H1 (cell line): ENCODE measurements at regions not wholly inside any gene's neighbourhood (a gene's known extent, or its start where the extent isn't known, plus 50 kb on each side); places are given as distances from the start of the nearest gene placed in this dataset.

ENCODE experiments used
- CTCF ChIA-PET: fragments of 300-600 bp; sonication (Branson Sonifier 250); formaldehyde crosslinking; loops from one replicate; lab custom pipeline; 2021; ENCODE audit not compliant: partially characterized antibody; lab: Charles Lee
- POLR2A ChIA-PET: fragments of 300-600 bp; sonication (Branson Sonifier 250); formaldehyde crosslinking; loops from one replicate; lab custom pipeline; 2021; ENCODE audit warnings: inconsistent platforms; ENCODE audit not compliant: partially characterized antibody; lab: Charles Lee
- DNase-seq, 2 experiments: peaks; one replicate each; pipeline versions ENCODE4 v3.0.0 to v3.0.0-alpha.2; 2010 to 2022; ENCODE audit warnings: low spot score in 2 of 2, low read depth in 1 of 2, mixed read lengths in 1 of 2
- FAIRE-seq: peaks from 2 replicates; lab custom pipeline; 2011; peaks lifted over from hg19 to GRCh38; lab: Jason Lieb, UNC
- H2AFZ ChIP-seq: 2 replicates; pipeline ENCODE4 v1.8.1; 2012; ENCODE audit warnings: low read length, inconsistent platforms
- H2AK5ac ChIP-seq: 2 replicates; pipeline ENCODE4 v1.6.1; 2013; ENCODE audit warnings: low read depth, low read length
- H2BK120ac ChIP-seq: replicated peaks from 2 replicates; pipeline ENCODE3; 2013; ENCODE audit warnings: low read depth, low read length, inconsistent platforms
- H2BK12ac ChIP-seq: 2 replicates; pipeline ENCODE4 v1.6.1; 2013; ENCODE audit warnings: low read depth, low read length
- H2BK15ac ChIP-seq: 2 replicates; pipeline ENCODE4 v1.6.1; 2013; ENCODE audit warnings: low read length
- H2BK20ac ChIP-seq: 2 replicates; pipeline ENCODE4 v1.6.1; 2013; ENCODE audit warnings: low read length
- H2BK5ac ChIP-seq: 2 replicates; pipeline ENCODE4 v1.6.1; 2013; ENCODE audit warnings: low read depth, low read length
- H3K14ac ChIP-seq: 2 replicates; pipeline ENCODE4 v1.6.1; 2013; ENCODE audit warnings: inconsistent platforms; ENCODE audit not compliant: insufficient read length
- H3K18ac ChIP-seq: 2 replicates; pipeline ENCODE4 v1.6.1; 2013; ENCODE audit warnings: low read length; ENCODE audit errors: extremely low read depth
- H3K23ac ChIP-seq: 2 replicates; pipeline ENCODE4 v1.6.1; 2013; ENCODE audit warnings: inconsistent platforms; ENCODE audit not compliant: insufficient read length
- H3K23me2 ChIP-seq: 2 replicates; pipeline ENCODE4 v1.6.1; 2013; ENCODE audit warnings: low read depth, low read length
- H3K27ac ChIP-seq: 2 replicates; pipeline ENCODE4 v1.6.1; 2011; ENCODE audit warnings: low read depth, low read length, inconsistent platforms
- H3K27me3 ChIP-seq, 4 experiments: replicated peaks in 1 of 4; 1 replicate in 1 of 4; 2 replicates in 3 of 4; pipeline versions ENCODE4 v1.6.1 to v1.8.1; 2011 to 2013; ENCODE audit warnings: low read length in 3 of 4, mild to moderate bottlenecking in 3 of 4, inconsistent platforms in 2 of 4, mixed read lengths in 2 of 4, moderate library complexity in 1 of 4; ENCODE audit not compliant: control insufficient read depth in 3 of 4, insufficient read depth in 3 of 4; ENCODE audit errors: extremely low read depth in 1 of 4
- H3K36me3 ChIP-seq, 4 experiments: 2 replicates each; pipeline versions ENCODE4 v1.6.1 to v1.8.1; 2011 to 2013; ENCODE audit warnings: mild to moderate bottlenecking in 4 of 4, low read length in 3 of 4, moderate library complexity in 2 of 4, control low read depth in 1 of 4, inconsistent platforms in 1 of 4; ENCODE audit not compliant: insufficient read depth in 4 of 4, control insufficient read depth in 2 of 4
- H3K4ac ChIP-seq: replicated peaks from 2 replicates; pipeline ENCODE3; 2013; ENCODE audit warnings: low read length, low read depth, mixed read lengths, inconsistent platforms; ENCODE audit not compliant: insufficient read length
- H3K4me1 ChIP-seq, 4 experiments: replicated peaks in 1 of 4; 1 replicate in 1 of 4; 2 replicates in 3 of 4; pipeline versions ENCODE4 v1.6.1 to v1.8.1; 2011 to 2013; ENCODE audit warnings: low read length in 3 of 4, inconsistent platforms in 2 of 4, mixed read lengths in 1 of 4; ENCODE audit not compliant: insufficient read depth in 4 of 4, control insufficient read depth in 3 of 4
- H3K4me2 ChIP-seq, 2 experiments: 2 replicates each; pipeline versions ENCODE4 v1.6.1 to v1.8.1; 2011 to 2013; ENCODE audit warnings: low read depth in 2 of 2, low read length in 2 of 2, control low read depth in 1 of 2, inconsistent platforms in 1 of 2, mild to moderate bottlenecking in 1 of 2; ENCODE audit not compliant: insufficient read depth in 1 of 2
- H3K4me3 ChIP-seq, 4 experiments: fragments of 200-600, 300-600 bp in 1 of 4; sonication (generic), shearing (Covaris generic), sonication (Bioruptor Twin) in 1 of 4; 2 replicates each; pipeline versions ENCODE4 v1.5.1 to v1.8.1; 2011 to 2016; ENCODE audit warnings: low read length in 4 of 4, low read depth in 3 of 4, control low read depth in 2 of 4, inconsistent platforms in 2 of 4, mild to moderate bottlenecking in 2 of 4, mixed read lengths in 1 of 4, moderate library complexity in 1 of 4; ENCODE audit not compliant: insufficient read depth in 2 of 4; ENCODE audit errors: extremely low read depth in 1 of 4
- H3K56ac ChIP-seq: replicated peaks from 2 replicates; pipeline ENCODE3; 2013; ENCODE audit warnings: low read depth, mild to moderate bottlenecking, mixed read lengths, low read length, inconsistent platforms; ENCODE audit not compliant: insufficient read length
- H3K79me1 ChIP-seq: 2 replicates; pipeline ENCODE4 v1.6.1; 2013; ENCODE audit warnings: low read depth, low read length, control low read depth
- H3K79me2 ChIP-seq, 2 experiments: 2 replicates each; pipeline versions ENCODE4 v1.6.1 to v1.8.1; 2012 to 2013; ENCODE audit warnings: low read length in 2 of 2, mild to moderate bottlenecking in 2 of 2, inconsistent platforms in 1 of 2; ENCODE audit not compliant: insufficient read depth in 2 of 2, control insufficient read depth in 1 of 2
- H3K9ac ChIP-seq, 4 experiments: replicated peaks in 1 of 4; 1 replicate in 1 of 4; 2 replicates in 3 of 4; pipeline versions ENCODE4 v1.6.1 to v1.8.1; 2011 to 2013; ENCODE audit warnings: low read depth in 3 of 4, low read length in 3 of 4, control low read depth in 2 of 4, mild to moderate bottlenecking in 2 of 4, moderate library complexity in 2 of 4, inconsistent platforms in 1 of 4; ENCODE audit errors: extremely low read depth in 1 of 4
- H3K9me3 ChIP-seq, 2 experiments: 2 replicates each; pipeline versions ENCODE4 v1.6.1 to v1.8.1; 2012 to 2013; ENCODE audit warnings: mild to moderate bottlenecking in 2 of 2, moderate library complexity in 2 of 2, control low read depth in 1 of 2, inconsistent platforms in 1 of 2, low read depth in 1 of 2, low read length in 1 of 2, mixed read lengths in 1 of 2; ENCODE audit not compliant: insufficient read depth in 2 of 2
- H4K20me1 ChIP-seq, 2 experiments: replicated peaks in 1 of 2; 2 replicates each; pipeline versions ENCODE3 to v1.8.1; 2011 to 2013; ENCODE audit warnings: inconsistent platforms in 2 of 2, low read length in 2 of 2, mild to moderate bottlenecking in 1 of 2; ENCODE audit not compliant: insufficient read depth in 2 of 2, control insufficient read depth in 1 of 2
- H4K5ac ChIP-seq: 2 replicates; pipeline ENCODE4 v1.6.1; 2013; ENCODE audit warnings: low read length, low read depth, mixed read lengths, inconsistent platforms; ENCODE audit not compliant: insufficient read length
- H4K8ac ChIP-seq: 2 replicates; pipeline ENCODE4 v1.8.0; 2013; ENCODE audit warnings: mild to moderate bottlenecking, moderate library complexity, low read length, inconsistent platforms; ENCODE audit not compliant: insufficient read depth; ENCODE audit errors: extremely low read depth
- H4K91ac ChIP-seq: replicated peaks from 2 replicates; pipeline ENCODE3; 2013; ENCODE audit warnings: low read length, mixed read lengths, inconsistent platforms; ENCODE audit not compliant: insufficient read length
- KDM4A ChIP-seq: IDR thresholded peaks from one replicate; pipeline ENCODE4 v1.7.1; 2012; ENCODE audit warnings: low read depth, mild to moderate bottlenecking, moderate library complexity, low read length, inconsistent platforms; ENCODE audit not compliant: severe bottlenecking
- RFX5 ChIP-seq: IDR thresholded peaks from 2 replicates; pipeline ENCODE4 v1.6.1; 2011; ENCODE audit warnings: low read depth, low read length, improper control_type of control experiment, borderline replicate concordance
- USF2 ChIP-seq: IDR thresholded peaks from 2 replicates; pipeline ENCODE4 v1.6.1; 2011; ENCODE audit warnings: low read length, improper control_type of control experiment
- WGBS, 2 experiments: shearing (Covaris generic) in 1 of 2; methylation state at CpG; one replicate each; pipeline versions ENCODE4 v1.1.6 to v1.1.7; 2013 to 2015; ENCODE audit warnings: low lambda C conversion rate in 2 of 2, mixed read lengths in 2 of 2, inconsistent platforms in 1 of 2, low coverage in 1 of 2, missing lambda C conversion rate in 1 of 2; ENCODE audit not compliant: insufficient replicate concordance in 2 of 2, insufficient coverage in 1 of 2, insufficient read length in 1 of 2; ENCODE audit errors: extremely low coverage in 1 of 2, missing lambda C conversion rate in 1 of 2; 5-methylcytosine and 5-hydroxymethylcytosine counted together

DNA sequence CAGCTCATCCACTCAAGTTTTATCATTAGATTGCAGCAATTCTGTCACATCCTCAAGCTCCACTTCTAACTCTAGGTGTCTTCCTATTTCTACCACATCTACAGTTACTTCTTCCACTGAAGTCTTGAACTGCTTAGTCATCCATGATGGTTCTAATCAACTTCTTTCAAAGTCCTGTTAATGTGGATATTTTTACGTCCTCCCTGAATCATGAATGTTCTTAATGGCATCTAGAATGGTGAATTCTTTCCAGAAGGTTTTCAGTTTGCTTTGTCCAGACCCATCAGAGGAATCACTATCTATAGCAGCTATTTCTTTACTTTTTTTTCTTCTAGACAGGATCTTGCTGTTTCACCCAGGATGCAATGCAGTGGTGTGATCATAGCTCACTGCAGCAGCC is 78.0 kb upstream of the RNPC3 start:
- no peak overlapping the region for H2BK15ac ChIP-seq
- H3K4ac ChIP-seq, result no peak overlapping the region
- H3K23me2 ChIP-seq, result no peaks in the 10 kb centered on the region
- no peak overlapping the region for H2BK120ac ChIP-seq
- no peak overlapping the region for H3K14ac ChIP-seq
- FAIRE-seq (no peak), DNase-seq (no peak)
- H3K4me3 ChIP-seq, result no peak overlapping the region
- no peaks in the 10 kb centered on the region for H3K79me2 ChIP-seq
- no peak overlapping the region for H3K9ac ChIP-seq
- H4K91ac ChIP-seq, result no peak overlapping the region
- WGBS, 2 experiments, result 92% methylated on average over 1 of the region's 1 CpG; no CpG with 5 or more reads in 1 of the 2 experiments
- ChIA-PET POLR2A (interaction anchor here (1.2 kb wide), 1 partner anchor 10 kb away, joined by 3 read pairs; no protein-coding TSS in a partner anchor), CTCF (interaction anchor here (1.0 to 1.5 kb wide), 2 partner anchors 14 to 342 kb away, joined by 4 to 5 read pairs; no protein-coding TSS in a partner anchor)
- H3K18ac ChIP-seq, result no peak overlapping the region
- no peak overlapping the region for H2BK5ac ChIP-seq
- H2BK12ac ChIP-seq, result no peak overlapping the region
- H3K23ac ChIP-seq, result no peak overlapping the region
- H4K20me1 ChIP-seq, result no peaks in the 10 kb centered on the region
- no peaks in the 10 kb centered on the region for H3K79me1 ChIP-seq
- H3K56ac ChIP-seq, result no peak overlapping the region
- no peak overlapping the region for H2AFZ ChIP-seq
- no peak overlapping the region for H3K27ac ChIP-seq
- no peaks in the 10 kb centered on the region for H3K27me3 ChIP-seq
- H3K4me2 ChIP-seq, result no peak overlapping the region
- no peak overlapping the region for H4K8ac ChIP-seq
- H3K36me3 ChIP-seq, result no peaks in the 10 kb centered on the region
- no peaks in the 10 kb centered on the region for H3K4me1 ChIP-seq
- H4K5ac ChIP-seq, result no peak overlapping the region
- H2AK5ac ChIP-seq, result no peak overlapping the region
- H2BK20ac ChIP-seq, result no peak overlapping the region
- TF ChIP-seq USF2 (no peak), RFX5 (no peak), KDM4A (no peak)
- TF ChIP-seq, all 59 proteins: peak for 0
- H3K9me3 ChIP-seq, result no peaks in the 10 kb centered on the region
